NCI-H2107 treated with DMSO at 0.1 percent for 48 hours (cell line): ENCODE measurements at regions not wholly inside any gene's neighbourhood (a gene's known extent, or its start where the extent isn't known, plus 50 kb on each side); places are given as distances from the start of the nearest gene placed in this dataset.

ENCODE experiments used
- DNase-seq: peaks from one replicate; lab custom pipeline; 2025; ENCODE audit not compliant: unreplicated experiment; lab: John Stamatoyannopoulos, UW

DNA sequence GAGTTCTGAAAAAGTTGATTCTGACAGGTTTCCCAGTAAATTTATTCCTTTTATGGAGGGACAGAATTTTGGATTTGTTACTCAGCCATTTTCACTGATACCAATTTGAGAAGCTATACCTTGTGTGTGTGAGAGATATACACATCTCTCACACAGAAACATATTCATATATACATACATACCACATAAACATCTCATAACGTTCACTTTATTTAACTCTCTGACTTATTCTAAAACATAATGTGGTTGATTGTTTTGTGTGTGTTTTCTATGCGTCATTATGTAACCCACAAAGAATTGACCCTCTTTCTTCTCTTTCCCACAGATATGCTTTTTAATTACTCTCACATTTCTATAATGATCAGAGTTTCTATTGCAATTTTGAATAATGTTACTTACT is 570.8 kb upstream of the TLE4 start:
- no peak for DNase-seq

DNA sequence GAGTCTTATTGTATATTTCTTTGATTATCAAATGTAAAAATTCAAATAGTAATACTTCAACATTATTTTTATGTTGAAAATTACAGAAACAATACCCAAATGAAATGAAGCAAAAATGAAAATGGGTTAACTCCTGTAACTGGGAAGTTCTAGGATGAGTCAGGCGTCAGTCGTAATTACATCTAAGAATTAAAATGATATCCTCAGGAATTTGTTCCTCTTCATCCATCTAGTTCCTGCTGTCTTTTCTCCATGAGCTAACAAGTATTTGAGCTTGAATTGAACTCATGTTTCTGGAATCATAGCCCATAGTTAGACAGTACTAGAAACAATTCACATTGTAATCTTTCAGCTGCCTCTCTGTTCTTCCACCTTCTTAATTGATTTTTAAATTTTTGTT is 568.3 kb upstream of the TLE4 start:
- DNase-seq: no peak

DNA sequence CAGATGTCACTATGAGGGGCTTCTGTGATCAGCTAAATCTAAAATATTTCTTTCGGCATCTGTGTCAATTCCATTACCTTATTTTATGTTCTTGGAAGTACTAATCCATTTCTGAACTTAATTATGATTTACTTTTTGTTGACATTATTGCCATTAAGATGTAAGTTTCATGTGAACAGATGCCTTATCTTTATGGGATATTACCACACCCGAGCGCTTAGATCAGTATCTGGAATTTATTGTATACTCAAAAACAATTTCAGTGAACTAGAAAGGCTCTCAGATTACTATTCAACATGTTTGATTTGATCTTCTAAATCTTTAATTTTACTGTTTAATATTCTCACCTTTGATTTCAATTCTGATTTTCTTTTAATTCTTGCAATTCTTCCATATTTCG is 567.7 kb upstream of the TLE4 start:
- DNase-seq: no peak

DNA sequence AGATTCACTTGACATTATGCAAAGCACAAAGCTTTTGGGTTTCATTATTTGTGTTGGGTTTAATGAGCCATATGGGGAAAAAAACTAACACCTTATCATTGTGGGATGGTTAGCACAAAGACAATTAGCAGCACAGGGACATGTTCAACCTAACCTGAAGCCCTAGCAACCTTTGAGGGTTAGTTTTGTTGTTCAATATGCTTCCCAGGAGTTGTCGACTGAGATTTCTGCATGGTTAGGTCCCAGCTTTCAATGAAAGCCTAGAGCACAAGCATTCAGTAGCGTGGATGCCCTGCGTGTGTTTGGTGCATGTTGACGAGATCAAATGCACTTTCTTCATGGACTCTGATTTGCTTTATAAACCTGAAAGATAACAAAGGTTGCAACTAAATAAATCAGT is 565.2 kb upstream of the TLE4 start:
- DNase-seq: no peak

DNA sequence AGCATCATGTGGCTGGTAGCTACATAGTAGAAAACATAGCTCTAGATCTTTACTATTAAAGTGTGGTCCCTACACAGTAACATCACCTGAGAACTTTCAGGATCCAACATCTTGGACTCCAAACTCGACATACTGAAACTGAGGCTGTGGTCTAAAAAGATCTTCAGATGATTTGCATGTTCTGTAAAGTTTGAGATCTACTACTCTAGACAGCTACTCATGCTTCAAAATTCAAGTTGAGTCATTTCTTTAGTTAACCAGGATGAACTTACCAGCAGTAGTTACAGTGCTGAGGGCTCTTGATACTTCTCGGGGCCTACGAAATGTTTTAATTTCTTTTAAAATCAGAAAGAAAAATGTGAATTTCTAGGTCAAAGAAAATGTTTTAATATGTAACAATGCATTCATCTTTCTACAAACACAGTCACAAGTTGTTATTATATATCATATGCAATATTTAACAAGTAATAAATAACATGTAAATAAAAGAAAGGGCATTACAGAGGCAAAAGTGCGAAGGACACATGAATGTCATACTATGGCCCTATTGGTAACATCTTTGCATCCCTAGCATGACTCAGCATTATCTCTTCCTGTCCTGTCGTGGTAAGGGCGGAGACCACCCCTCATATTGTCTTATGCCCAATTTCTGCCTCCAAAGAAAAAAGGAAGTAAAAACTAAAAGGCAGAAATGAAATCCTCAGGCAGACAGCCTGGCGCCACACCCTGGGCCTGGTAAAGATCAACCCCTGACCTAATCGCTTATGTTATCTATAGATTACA is 563.9 kb upstream of the TLE4 start:
- no peak for DNase-seq

DNA sequence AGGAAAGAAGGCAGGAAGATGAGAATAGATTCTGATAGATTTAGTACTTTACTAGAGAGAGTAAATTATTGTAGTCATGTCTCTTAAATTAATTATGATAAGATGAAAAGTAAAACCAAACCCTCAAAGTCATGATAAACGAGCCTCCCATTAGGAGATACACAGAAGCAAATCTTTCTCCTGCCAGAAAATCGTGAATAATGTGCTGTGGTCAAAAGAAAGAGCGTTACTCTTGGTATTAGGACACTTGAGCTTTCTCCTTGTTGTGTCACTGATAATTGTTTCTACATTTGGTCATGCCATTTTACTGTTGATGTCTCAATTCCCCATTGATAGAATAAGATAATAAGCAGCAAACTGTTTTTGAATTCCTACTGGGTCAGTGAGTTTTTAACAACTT is 562.8 kb upstream of the TLE4 start:
- no peak for DNase-seq

DNA sequence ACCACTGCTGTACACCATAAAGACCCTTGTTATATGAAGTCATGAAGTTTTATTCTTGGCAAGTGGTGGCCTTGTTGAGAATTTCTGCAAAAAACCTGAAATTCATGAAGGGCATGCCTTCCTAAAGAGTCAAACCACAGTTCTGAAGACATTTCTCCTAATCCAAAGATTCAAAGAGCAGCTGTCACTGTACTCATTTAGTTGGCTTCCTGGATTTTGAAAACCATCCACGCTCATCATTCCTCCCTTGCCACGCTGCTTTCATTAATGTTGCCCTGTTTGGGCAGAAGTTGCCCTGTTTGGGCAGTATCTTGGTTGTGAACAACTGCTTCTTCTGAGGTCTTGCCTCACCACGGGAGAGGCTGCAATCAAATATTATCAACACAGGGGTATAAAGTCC is 560.3 kb upstream of the TLE4 start:
- DNase-seq: no peak

DNA sequence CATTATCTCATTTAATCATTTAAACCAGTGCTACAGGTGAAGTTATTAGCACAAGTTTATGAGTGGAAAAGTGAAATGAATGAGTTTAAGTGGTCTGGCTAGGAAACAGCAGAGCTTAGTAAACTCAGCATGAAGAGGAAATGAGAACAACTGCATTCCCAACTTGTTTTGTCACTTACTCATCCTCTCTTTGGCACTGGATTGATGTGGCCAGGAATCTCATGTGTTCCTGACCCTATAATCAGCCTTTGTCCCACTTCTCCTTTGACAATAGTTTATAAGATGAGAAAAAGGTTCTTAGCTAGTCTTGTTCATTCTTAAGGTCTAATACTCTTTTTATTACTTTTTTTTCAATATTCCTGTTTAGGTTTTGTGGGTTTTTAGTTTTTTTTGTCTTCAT is 559.2 kb upstream of the TLE4 start:
- no peak for DNase-seq

DNA sequence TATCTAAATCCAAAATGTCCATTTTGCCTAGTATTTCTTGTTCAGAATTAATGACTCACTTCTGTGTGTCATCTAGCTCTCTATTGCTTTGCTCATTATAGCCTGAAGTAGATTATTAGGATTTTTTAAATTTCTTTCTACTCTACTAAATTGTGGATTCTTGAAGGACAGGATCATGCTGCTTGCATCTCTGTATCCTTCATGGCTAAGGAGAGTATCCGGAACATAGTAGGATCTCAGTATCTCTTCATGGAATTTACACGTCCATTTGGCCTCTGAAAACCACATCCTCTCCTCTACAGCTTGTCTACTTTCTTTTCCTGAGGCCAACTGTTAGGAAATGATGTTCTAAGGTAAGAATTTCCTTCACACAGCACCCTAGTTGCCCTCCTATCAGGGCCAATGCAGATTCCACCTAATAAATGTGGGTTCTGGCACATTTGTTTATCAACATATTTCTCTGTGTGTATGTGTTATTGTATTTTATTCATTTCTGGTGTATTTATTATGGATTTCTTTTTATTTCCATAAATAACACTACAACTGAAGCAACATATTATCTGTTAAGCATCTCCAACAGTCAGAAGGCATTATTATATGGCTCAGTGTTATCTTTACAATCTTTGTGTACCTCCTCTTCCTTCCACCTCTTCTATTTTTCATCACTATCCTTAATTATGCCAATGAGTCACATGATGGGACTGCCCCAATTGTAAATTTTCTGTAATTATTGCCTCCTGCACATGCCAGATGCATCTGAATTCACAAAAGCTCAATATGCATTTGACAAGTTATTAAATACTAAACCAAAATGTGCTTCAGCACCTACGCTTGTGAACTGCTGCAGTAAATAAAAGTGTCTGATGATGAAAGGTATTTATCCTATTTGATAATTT is 557.8 kb upstream of the TLE4 start:
- no peak for DNase-seq

DNA sequence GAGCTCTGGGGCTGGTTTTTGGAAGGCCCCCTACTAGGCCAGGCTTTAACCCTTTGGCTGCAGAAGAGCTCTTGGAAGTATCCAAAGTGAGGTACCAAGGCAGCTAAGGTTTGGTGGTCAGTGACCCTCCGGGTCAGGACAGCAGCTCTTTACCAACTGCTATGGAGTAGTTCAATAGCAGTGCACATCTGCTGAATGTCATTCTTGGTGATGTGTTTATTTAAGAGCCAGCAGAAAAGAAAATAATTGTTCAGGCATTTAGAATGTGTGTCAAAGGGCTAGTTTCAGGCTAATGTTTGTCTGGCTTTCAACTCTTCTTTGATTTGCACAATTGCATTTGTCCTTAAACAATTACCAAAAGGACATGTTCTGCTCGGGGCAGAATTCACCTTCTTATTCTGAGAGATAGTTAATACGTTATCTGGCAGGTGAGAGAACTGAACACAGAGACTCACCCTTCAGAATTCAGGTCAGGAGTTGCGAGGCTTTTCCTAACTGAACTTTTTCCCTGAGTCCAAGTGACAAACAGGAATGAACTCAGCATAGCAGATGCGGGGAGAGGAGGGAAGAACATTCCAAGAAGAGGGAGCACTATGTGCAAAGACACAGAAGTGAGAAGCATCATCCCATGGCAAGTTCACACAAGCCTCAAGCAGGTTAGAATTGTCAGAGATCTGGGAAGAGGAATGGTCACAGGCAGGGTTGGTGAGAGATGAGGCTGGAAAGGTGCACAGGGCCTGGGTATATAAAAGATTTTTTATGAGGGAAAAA is 556.7 kb upstream of the TLE4 start:
- DNase-seq: no peak

DNA sequence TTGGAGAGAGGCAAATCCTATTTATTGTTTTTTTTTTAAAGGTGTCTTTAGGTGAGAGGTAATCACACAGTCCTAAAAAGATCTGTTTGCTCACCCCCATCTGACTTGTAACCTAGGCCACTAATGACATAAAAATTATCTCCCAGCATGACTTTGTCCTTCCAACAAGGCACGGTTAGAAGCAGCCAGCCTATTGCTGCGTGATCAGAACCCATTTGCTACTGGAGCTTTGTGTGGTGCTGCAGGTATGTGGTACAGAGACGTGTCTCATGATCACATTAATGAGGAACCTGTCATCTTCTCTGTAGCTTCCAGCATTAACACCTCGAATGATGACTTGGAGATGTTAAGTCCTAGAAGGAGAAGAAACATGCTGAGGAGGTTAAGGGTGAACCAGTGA is 555.8 kb upstream of the TLE4 start:
- peak; percentile 52 for DNase-seq

DNA sequence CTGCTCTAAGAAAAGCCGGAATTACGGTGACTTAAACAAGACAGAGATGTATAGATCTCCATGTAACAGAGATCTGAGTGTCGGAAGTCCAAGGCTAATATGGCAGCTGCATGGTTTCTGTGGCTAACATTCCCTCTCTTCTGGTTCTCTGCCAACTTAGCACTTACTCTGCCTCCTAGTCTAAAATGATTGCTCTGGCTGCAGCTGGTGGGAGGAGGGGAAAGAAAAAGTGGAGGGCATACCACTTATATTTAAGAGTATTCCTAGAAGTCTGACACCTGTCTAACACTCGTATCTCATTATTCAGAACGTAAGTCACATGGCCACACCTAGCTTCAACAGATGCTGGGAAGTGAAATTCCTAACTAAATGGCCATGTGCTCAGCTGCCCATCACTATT is 551.5 kb upstream of the TLE4 start:
- peak; percentile 99 for DNase-seq

DNA sequence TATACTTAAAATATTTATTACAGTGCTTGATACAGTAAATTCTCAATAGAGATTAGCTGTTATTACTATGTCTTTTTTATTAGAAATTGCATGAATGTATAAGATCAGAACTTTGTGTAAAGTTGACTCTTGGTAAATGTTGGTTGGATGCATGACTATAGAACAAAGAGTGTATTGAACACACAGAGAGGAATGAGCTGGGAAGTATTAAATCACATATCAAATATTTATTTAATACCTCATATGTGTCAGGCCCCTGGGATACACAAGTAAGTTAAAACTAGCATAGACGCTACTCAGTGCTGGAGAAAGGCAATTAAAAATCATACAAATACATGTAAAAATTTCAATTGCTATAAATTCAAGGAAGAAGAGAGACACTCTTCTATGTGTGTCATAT is 550.7 kb upstream of the TLE4 start:
- no peak for DNase-seq

DNA sequence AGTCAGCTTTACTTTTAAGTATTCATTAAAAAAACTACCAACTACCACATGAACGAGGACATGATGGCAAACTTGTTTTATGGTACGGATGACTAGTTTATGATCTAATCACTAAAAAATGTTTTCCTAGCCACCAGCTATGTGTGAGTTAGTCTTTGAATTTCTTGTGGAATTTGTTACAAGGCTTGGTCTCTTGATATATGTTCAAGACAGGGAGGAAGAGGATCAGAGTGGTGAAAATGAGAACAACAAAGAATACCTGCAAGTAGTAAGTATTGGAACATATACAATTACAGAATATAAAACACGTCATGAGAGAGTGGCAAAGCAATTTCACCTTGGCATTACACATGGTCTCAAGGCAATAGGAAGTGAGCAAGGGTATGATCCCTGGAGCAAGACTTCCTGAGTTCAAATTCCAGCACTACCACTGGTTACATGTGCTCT is 548.6 kb upstream of the TLE4 start:
- DNase-seq: no peak

DNA sequence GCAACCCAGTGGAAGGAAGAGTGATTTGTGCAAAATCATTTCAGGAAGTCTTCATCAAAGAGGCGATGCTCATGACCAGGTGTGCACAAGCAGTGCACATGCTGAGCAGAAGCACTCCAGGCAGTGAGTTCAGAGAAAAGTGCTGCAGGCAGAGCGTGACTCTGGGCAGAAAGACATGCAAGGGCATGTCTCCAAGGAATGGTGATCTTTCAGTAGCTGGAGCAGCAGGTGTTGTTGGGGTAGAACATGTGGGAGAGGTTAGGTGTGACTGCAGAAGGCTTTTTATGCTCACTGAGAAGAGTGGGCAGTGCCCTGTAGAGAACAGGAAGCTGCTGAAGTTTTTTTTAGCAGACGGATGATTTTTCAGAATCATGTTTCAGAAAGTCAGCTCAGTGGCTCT is 545.4 kb upstream of the TLE4 start:
- peak; percentile 95 for DNase-seq

DNA sequence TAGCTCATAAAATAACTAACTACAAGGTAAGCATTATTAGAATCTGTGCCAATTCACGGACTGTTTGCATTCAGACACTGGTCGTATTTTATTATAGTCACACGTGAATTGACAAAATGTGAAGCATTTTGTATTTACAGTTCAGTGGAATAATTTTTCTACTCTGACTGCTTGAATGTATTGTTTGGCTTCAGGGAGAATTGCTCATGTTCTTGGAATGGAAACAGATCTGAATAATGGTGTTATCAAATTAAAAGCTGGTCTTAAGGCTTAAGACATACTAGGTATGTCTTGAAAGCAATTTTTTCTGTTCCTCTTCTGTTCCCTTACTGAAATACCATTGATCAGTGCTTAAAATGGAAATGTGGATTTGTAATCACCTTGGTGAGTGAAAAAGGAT is 543.7 kb upstream of the TLE4 start:
- DNase-seq: no peak

DNA sequence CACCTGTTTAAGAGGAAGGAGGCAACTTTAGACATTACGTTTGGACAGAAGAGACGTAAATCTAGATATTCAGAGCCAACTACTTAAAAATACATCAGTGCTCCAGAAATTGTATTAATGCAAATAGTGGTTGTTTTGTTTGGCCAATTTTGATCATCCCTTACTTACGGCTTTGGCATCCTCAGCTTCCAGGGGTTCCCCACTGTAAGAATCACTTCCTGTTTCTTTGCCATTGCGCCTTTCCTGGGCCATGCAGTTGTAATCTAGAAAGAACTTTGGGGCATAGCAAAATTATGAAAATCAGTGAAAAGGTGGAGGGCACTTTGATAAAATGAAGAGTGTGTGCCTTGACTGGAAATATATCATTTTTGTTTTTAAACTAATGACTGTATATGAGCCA is 537.2 kb upstream of the TLE4 start:
- DNase-seq: no peak

DNA sequence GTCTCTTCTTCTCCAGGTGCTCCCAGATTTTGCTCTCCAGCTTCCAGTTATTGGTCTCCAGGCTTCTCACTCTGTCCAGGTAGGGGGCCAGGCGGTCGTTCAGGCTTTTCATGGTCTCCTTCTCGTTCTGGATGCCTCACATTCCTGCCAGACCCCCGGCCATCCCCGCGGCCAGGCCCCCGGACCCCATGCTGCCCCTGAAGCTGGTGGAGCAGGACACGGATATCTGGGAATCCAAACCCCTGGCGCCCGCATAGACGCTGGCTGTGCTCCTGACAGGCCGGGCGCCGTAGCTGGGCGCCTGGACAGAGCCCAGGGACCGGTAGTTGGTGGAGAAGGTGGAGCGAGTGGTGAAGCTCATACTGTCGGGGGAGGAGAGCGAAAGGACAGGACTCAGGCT is 534.4 kb upstream of the TLE4 start:
- no peak for DNase-seq

DNA sequence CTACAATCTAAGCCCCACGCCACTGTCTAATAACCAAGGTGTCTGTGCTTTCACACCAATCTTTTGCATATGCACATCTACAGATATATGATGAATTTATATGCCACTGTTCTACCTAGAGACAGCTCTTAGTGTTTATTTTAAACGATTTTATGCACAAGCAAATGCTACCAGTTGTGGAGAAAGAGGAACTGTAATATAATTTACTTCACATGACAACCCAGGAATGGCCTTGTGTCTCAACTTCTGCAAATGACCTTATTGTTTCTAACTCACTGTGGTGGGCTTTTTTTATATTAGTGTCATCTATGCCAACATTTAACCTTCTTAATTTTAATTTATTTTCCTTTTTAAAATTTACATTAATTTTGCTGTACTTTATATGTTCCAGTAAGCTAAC is 531.1 kb upstream of the TLE4 start:
- DNase-seq: no peak

DNA sequence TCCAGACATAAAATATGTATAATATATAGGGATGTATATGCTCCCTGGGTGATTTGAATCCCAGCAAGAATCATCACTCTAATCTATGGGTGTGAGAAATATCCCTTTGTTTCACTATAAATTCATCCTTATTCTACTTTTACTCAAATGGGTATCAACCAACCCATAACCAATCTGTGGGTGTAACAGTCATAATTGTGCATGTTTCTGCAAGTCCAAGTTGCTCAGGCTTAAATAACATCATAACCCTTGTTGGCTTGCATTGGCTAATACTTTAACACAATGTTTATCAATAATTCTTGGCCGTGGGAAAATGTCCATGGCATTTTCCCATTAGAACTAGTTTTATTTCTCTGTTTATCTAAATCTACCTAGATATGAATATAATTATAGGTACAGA is 530.5 kb upstream of the TLE4 start:
- no peak for DNase-seq

DNA sequence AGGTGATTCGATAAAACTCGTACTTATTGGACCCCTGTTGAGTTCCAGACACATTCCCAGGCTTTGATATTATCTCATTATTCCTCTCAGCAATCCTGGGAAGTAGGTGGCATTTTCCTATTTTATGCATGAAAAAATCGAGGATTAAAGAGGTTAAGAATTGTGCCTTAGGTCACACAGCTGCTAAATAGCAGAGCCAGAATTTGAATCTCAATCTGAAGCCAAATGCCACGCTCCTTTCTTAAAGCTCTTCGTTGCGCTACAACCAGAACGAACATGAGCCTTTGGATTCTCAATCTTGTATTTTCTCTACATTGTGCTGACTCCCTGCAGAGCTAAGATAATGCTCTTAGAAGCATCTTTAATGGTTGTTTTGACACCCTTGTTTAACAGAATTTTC is 527.8 kb upstream of the TLE4 start:
- DNase-seq: no peak

DNA sequence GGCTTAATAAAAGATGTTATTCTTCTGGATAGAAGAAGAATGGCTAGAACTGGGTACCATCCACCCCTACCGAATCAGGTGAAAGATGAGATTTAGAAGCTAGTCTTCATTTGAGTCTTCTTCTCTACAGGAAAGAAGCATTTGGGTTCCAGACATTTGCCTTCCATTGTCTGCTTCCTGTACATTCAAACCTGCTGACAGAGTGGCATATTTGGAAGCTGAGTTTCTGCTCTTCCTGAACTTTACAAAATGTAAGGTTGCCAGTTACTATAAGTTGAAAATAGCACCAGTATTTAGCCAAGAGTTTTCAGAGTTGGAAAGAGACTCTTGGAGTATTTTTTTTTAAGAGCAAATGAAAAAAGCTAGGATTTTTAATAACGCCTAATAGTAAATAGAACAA is 525.4 kb upstream of the TLE4 start:
- no peak for DNase-seq
